GM18507 (cell line): ENCODE measurements at regions not wholly inside any gene's neighbourhood (a gene's known extent, or its start where the extent isn't known, plus 50 kb on each side); places are given as distances from the start of the nearest gene placed in this dataset.
"Not testable (repeated sequence)": the region's sequence is repeated elsewhere in the genome, so short reads cannot be mapped to it uniquely, and the experiment has no call there.

ENCODE experiments used
- DNase-seq: peaks from one replicate; pipeline ENCODE4 v3.0.0; 2011; ENCODE audit warnings: low read depth; ENCODE audit not compliant: insufficient read length; ENCODE audit errors: extremely low spot score
- FAIRE-seq: peaks from 2 replicates; lab custom pipeline; 2011; peaks lifted over from hg19 to GRCh38; lab: Jason Lieb, UNC

DNA sequence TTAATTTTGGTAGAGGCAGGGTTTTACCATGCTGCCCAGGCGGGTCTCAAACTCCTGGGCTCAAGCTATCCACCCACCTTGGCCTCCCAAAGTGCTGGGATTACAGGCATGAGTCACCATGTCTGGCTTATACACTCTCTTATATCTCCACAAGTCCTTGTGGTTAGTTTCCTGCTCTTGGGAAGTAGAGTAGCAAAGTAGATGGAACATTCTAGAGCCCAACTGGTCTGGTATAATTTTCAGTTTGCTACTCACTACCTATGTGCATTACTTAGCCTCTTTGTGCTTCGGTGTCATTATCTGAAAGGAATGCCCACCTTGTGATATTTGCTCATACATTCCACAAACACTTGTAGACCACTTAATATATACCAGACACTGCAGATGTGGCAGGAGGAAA lies 96.6 kb upstream of the IPO9 start:
- no peak for DNase-seq
- FAIRE-seq: no peak

DNA sequence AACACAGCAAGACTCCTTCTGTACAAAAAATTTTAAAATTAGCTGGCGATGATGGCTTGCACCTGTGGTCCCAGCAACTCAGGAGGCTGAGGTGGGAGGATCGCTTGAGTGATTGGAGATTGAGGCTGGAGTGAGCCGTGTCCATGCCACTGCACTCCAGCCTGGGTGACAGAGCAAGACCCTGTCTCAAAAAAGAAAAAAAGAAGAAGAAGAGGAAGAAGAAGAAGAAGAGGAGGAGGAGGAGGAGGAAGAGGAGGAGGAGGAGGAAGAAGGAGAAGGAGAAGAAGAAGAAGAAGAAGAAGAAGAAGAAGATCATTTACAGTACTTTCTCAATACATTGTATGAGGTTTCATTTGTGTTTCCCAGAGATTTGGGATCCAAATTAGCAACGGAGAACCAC lies 94.7 kb upstream of the IPO9 start:
- DNase-seq, FAIRE-seq: not testable (repeated sequence)

DNA sequence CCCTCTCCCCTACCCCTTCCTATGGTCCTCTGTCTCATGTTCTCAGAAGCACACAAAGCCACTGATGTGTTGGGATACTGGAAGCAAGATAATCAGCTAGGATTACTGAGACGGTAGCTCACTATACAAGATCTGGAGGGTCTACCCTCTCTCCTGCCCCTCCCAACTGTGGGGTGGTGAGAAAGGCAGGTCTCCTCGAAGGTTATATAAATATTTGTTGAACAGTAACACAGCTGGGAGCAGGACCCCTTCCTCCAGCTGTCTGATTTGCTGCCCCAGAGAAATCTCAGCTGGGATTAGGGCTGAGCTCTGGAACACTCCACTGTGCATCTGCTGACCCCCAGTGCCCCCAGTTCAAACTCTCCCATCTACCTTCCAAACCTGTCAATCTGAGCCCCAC lies 94.2 kb upstream of the IPO9 start:
- DNase-seq (no peak), FAIRE-seq (no peak)

DNA sequence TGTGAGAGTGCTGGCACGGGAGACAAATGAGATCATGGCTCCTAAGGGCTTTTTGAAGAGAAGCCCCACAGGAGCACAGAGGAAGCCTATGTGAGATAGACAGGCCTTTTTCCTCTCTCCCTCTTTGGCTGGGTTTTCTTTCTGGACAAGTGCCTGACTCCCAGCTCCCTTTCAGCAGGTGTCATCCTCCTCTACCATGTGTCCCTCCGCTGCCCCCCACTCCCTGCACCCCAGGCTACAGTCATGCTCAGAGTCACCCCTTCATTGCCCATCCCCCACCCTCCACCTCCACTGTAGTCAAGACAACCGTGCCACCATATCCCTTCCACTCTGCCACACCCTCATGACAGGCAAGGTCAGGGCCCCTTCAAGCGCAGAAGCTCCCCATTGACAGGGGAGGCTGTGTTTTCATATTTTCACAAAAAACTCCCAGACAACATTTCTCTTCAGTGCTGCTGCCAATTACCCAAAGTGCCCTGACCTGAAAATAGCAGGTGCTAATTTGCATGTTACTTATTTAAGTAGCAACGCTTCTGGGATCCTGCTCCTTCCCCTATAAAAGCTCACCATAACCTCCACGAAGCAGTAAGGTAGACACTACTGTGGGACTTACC lies 92.1 kb upstream of the IPO9 start:
- DNase-seq: no peak
- no peak for FAIRE-seq

DNA sequence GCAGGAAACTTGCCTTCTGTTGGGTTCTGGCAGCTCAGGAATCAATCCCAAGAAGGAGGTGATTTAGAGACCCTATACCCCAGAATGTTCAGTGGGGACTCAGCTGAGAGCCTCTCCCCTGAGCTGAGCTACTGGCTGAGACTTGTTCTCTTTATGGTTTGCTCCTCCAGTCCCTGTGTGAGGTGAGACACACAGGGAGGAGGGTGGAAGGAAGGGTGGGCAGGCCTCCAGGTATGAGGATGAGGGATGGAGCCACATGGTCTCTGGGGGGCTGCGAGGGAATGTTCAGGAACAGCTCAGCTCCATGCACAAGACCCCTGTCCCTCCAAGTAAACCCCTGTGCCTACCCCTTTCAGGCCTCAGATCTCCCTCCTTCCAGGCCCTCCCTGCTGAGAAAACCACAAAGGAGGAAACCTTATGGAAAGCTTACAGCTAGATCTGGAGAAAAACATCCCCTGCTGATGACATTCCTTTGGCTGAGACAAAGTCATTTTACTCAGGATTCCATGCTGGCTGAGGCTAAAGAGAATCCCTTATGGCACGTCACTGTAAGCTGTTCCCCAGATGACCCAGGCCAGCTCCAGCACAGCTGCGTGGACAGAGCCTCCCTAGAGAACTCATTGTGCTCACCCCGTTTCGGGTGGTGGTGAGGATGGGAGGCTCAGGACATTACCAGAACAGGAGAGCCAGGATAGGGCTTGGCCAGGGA lies 91.5 kb upstream of the IPO9 start:
- FAIRE-seq: no peak
- no peak for DNase-seq

DNA sequence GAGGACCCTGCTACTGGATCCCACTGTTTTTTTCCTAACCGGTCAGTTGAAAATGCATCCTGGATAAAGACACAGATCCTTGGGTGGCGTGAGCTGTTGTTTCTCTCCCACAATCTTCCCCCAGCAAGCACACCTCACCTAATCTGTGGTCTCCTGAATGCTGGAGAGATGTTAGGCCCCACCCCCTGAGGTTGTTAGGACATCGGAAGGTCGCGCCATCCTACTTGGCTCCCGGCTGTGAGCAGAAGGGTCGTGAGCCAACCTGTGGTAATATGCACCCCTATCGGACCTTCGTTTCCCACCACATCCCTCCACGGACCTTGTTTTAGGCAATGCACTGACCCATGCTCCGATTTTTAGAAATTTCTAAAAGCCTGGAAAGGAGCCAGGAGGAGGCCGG lies 89.9 kb upstream of the IPO9 start:
- FAIRE-seq (no peak), DNase-seq (no peak)

DNA sequence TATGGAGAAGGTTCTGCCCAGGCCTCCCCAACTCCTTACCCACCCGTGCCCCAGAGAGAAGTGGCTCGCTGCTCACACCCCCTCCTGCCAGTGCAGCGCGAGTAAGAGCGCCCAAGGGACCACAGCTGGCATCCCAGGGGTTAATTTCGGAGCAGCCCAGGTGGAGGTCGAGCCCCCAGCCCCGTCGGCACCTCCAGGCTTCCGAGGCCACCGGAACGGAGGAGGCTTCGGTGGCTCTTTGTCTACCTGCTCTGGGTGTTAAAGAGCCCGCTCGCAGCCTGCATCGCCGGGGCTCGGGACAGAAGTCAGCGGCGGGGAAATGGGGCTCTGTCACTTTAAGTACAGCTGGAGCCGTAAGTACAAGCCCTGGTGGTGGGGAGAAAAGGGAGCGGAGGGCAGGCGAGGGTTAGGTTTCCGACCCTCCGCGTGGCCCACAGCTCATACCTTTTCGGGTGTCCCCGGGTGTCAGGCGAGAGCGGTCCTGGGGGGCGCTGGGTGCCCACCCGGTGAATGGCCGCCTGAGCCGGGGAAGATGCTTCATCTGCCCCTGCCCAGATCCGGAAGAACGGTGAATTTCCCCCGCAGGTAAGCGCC lies 89.4 kb upstream of the IPO9 start:
- no peak for DNase-seq
- no peak for FAIRE-seq

DNA sequence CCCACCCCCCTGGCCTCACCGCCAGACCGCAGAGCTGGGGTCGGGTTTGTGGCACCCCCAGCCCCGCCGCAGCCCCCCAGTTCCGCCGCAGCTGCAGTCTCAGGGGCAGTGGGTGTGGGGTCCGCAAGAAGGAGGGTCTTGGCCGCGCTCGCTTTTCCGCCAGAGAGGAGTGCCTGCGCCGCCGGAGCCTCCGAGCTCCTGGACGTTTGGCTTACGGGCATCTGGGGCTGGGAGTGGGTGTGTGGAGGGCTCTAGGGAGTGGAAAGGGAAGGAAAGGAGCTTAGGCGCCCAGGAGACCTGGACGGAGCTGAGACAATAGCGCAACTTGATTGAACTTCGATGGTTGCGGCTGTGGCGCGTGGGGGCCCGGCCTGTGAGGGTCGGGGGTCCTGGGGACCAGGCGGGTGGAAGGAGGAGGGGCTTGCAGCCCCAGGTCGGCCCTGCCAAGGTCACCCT lies 88.8 kb upstream of the IPO9 start:
- no peak for DNase-seq

DNA sequence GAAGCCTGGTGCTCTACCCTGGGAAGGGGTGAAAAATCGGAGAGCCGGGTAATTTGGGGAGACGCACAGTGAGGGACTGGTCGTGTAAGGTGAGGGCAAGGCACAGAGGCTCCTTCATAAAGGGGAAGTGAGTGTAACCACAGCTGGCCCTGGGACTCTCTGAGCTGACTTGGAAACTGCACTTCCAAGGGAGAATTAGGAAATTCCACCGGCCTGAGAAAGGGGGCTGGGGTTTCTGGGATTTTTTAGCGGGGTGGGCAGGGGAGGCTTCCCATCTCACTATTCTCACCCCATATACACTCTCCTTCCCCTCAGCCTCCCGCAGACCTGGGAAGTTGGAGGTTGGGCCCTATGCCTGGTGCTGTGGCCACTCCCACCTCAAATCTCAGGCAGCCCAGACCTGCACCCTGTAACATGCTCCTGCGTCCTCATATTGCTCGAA lies 88.3 kb upstream of the IPO9 start:
- no peak for FAIRE-seq
- no peak for DNase-seq

More for the DNA sequence above, 88.8 kb upstream of the IPO9 start:
- FAIRE-seq: no peak

DNA sequence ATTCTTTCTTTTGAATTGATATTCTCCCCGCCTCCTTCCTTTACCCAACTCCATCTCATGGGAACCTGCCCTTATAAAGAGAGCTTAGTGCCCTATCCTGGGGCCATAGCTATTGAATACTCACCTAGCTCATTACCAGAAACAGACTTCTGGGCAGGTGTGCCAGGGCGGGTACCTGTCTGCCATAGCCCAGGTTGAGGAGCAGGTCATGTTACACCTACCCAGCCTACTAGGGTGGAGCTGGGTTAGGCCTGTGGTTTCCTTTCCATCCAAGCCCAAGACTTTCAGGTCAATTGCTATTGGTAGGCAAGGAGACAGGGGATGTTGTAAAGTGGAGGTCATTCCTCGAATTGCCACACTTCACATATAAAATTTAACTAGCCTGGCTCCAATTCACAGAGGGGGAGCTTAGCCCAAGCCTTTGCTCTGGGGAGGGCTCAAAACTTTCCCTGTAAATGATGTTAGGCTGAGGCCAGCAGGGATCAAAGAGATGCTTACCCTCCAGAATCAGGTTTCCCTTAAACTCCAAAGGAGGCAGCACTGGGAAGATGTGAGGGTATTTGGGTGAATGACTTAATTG lies 87.1 kb upstream of the IPO9 start:
- no peak for DNase-seq
- no peak for FAIRE-seq

DNA sequence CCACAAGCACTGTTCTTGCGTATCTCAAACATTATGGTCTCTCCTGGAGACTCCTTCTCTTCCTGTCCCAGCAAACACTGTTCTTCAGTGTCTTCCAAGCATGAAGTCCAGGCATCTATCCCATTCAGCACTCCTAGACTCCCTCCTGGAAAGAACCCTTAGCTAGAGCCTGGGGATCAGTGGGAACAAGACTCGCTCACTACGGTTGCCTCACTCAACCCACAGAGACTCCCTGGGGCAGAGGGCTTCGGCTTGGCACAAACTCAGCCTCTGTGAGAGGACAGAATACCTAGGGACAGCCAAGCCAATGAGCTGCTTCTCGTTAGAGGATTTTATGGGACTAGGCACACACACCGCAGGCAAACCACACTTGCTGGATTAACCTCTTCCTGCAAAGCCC lies 86.5 kb upstream of the IPO9 start:
- FAIRE-seq (no peak), DNase-seq (no peak)

DNA sequence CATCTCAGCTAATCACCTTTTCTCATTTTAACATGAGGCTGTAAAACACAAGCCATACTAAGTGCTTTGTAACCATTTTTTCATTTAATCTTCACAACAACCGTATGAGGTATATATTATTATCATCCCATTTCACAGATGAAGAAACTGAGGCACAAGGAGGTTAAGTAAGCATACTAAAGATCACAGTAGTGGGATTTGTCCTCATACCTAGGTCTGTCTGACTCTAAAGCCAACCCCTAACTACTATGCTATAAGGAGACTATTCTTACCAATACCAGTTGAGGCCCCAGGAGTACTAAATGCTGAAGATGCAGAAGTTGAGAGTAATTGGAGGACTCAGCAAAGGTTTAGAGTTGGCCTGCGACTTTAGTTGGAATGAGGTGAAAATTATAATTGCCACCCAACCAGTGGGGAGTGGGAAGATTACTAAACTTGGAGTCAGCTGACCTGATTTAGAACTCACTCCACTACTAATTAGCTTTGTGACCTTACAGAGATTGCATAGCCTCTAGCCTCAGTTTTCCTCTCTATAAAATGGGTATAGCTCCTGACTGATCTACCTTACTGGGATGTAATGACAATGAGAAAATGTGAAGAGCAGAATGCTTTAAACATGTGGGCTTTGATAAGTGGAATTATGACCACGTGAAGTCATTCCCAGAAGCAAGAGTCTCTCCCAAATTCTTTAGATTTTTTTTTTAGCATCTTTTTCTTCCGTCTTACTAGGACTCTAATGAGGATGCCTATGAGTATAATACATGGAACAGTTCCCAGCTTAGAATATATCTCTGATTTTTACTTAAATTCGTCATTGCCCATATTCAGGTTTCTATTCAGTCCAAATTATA lies 85.8 kb upstream of the IPO9 start:
- no peak for DNase-seq
- FAIRE-seq: no peak

DNA sequence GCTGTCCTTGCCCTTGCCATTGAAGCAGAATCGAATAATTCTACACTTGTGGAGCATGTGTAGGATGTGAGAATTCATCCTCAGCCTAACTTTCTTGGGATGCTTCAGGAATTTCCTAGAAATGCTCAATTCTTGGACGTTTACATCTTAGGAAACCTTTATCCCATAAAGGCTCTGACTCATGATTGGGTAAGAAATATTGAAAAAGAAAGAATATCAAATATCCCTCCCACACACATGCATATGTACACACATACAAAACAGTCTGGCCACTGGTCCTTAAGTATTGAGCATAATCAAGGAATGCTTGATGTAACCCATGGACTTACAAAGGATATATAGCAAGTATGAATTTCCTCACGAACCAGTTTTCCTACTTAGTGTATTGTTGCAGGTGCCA lies 83.9 kb upstream of the IPO9 start:
- FAIRE-seq: no peak
- no peak for DNase-seq

DNA sequence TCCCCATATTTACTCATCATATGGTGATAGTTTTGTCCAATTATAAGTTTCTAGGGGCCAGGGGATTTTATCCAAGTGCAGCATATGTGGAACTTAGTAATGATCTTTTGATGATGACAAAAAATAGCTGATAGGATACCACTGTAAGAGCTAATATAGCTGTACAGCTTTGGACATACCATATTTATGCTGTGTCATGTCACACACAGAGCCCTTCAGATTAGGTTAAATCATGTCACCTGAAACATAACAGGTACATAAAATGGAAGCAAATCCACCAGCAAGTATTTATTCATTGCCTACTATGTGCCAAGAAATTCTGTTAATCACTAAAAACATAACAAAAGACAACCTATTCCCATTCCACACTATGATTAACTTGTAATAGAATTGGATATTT lies 82.8 kb upstream of the IPO9 start:
- FAIRE-seq (no peak), DNase-seq (no peak)

DNA sequence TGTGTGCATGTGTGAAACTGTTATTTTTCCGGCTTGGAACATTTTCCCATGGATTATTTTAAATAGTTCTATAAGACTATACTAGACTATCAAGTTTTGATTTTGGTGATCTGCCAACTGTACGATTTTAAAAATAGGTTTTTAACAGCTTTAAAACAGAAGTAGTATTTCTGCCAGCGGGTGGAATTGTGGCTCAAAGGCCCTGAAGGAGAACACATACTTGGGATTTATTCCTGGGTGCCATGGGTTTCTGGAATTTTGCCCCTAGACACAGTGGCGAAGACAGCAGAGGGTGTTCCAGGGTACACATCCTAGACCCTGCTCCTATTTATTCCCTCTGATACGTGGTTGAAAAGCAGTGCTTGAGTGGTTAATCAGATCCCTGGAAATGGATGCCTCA lies 81.7 kb upstream of the IPO9 start:
- DNase-seq (no peak), FAIRE-seq (no peak)

DNA sequence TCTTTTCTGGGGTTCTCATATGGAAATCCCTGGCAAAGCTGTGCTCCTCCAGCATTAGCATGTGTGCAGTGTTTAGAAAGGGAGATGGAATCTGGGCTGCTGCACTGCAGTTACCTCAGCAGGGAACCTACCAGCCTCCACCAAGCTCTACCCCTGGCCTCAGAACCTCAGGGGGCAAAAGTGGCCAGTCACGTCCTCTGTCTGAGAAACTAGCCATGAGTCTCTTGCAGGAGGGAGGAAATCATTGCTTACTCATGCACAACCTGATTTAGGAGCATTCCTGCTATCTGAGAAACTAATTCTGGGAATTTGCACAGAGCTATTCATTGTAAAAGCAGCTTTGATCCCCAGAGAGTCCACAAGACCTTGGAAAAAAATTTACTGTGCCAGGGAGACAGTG lies 80.6 kb upstream of the IPO9 start:
- DNase-seq (no peak), FAIRE-seq (no peak)

DNA sequence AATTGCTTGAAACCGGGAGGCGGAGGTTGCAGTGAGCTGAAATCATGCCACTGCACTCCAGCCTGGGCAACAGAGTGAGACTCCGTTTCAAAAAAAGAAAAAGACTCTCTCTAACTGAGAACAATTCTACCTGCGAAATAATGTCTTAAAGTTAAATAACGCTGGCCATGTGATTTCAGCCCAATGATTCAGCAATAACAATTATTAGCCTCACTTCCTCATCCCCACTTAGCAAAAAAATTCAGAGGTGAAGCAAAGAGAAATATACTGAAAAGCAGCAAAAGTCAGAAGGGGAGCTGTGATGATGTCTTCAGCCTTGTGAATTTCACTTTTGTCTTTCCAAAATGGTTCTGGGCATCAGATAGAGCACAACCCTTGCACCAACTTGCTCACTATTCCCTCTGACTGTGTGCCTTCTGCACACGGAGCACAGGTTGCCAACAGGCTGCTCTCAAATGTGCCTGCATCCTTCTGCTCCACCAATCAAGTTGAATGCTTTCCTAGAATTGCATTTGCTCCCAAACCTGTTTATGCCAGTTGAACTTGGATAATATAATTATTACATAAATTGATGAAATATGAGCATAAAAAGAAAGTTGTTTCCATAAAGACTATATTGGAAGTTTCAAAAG lies 79.8 kb upstream of the IPO9 start:
- no peak for DNase-seq
- FAIRE-seq: no peak

DNA sequence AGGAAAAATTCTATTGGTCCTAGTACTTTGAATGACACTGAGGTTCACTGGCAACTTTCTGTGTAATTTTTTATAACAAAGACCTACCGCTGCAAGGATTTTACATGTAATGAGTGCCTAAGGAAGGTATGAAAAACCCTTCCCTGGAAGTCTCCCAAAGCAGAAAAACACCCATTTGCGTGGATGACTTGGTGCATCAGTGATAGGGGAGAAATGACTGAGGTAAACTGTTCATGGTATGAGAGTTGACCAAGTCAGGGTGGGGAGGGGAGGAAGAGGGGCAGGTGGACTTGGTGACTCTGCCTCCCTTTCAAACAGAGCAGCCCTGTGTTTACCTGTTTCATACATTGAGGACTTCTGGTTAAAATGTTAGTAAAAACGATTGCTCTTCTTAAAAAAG lies 78.8 kb upstream of the IPO9 start:
- no peak for DNase-seq
- no peak for FAIRE-seq

DNA sequence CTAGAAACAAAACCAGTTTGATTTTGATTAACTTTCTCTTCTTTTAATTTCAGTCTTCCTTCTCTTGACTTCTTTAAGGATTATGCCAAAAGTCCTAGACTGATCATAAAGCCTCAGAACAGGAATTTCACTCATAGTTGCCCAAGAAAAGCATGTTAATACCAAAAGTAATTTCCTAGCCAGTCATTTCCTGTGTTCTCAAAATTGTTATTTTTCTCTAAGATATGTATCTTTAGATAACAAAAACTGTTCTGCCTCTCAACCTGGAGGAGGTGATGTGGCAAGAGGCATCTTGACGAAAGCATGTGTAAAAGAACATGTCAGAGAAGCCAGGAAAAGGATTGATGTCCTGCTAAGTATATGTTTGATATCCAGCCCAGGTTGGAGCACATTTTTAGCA lies 78.0 kb upstream of the IPO9 start:
- DNase-seq (no peak), FAIRE-seq (no peak)
